Caki2 (cell line): ENCODE measurements at regions not wholly inside any gene's neighbourhood (a gene's known extent, or its start where the extent isn't known, plus 50 kb on each side); places are given as distances from the start of the nearest gene placed in this dataset.
A peak's percentile ranks its signal among the peaks of the same experiment; 100 is the strongest.

Experiments used
- DNase-seq: peaks from one replicate; pipeline ENCODE4 v3.0.0-alpha.2; 2015; ENCODE audit warnings: low read depth
- in situ Hi-C: cut with HindIII; loops from 2 replicates; pipeline ENCODE4 v1.10.0; 2016; ENCODE audit warnings: low sequenced_read_pairs, low pct_unique_long_range_greater_than_20kb, mixed read lengths

GRCh38 chr3:19738846-19739245 is 195.2 kb downstream of the EFHB start:
- in situ Hi-C loops, result no loop called here
- DNase-seq, result no peak

GRCh38 chr3:19735111-19735510 is 198.9 kb downstream of the EFHB start:
- no peak for DNase-seq
- in situ Hi-C loops, result no loop called here

GRCh38 chr3:19734453-19734852 is 199.6 kb downstream of the EFHB start:
- in situ Hi-C loops, result no loop called here
- DNase-seq, result no peak

- in situ Hi-C loops, result no loop called here
Measured at GRCh38 chr3:19725000-19725399, 209.0 kb downstream of the EFHB start.

DNA sequence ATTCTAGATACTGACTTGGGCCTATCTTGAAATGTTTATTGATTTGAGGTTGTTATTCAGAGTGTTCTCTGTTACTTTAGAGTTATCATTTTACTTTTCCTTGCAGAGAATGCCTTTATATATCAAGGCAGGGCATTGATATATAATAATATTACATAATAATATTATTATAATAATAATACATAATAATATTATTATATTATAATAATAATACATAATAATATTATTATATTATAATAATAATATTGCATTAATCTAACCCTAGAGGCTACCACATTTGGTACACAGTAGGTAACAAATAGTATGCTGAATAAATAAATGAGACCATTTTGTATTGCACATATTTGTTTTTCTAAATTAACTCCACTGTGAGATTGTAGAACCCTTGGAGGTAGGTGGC is 216.3 kb downstream of the EFHB start:
- in situ Hi-C loops, result no loop called here
- no peak for DNase-seq

More at GRCh38 chr3:19725000-19725399, 209.0 kb downstream of the EFHB start:
- DNase-seq, result no peak

GRCh38 chr3:19711160-19711782 is 222.7 kb downstream of the EFHB start:
- in situ Hi-C loops, result no loop called here
- no peak for DNase-seq

DNA sequence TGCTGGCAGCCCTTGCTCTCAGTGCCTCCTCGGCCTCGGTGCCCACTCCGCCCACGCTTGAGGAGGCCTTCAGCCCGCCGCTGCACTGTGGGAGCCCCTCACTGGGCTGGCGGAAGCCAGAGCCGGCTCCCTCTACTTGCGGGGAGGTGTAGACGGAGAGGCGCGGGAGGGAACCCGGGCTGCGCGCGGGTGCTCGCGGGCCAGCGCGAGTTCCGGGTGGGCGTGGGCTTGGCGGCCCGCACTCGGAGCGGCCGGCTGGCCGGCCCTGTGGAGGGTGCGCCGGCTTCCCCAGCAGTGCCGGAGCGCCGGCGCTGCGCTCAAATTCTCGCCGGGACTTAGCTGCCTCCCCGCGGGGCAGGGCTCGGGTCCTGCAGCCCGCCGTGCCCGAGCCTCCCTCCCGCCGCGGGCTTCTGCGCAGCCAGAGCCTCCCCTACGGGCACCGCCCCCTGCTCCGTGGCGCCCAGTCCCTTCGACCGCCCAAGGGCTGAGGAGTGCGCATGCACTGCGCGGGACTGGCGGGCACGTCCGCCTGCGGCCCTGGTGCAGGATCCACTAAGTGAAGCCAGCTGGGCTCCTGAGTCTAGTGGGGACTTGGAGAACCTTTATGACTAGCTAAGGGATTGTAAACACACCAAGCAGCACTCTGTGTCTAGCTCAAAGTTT is 231.5 kb downstream of the EFHB start:
- DNase-seq, result no peak
- in situ Hi-C loops, result no loop called here

- no peak for DNase-seq
- in situ Hi-C loops, result no loop called here
Measured at GRCh38 chr3:19688767-19689166, 245.2 kb downstream of the EFHB start.

DNA sequence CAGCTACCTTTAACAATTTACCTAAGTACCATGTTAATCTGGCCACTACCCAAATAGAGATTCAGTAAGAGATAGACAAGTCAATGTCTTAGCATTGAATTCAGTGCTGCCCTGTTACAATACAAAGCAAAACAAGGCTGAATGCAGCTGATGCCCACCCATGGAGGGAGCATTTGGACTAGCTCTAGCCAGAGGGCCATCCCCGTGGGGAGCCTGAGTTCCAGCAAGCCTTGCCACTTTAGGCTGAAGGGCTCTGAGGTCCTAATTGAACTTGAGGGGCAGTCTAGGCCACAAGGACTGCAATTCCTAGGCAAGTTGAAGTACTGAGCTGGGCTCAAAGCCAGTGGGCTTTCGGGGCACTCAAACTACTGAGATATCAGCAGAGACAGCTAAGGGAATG is 265.9 kb downstream of the EFHB start:
- in situ Hi-C loops, result no loop called here

GRCh38 chr3:19662486-19662885 is 271.5 kb downstream of the EFHB start:
- in situ Hi-C loops, result no loop called here
- no peak for DNase-seq

More for the DNA sequence above, 265.9 kb downstream of the EFHB start:
- no peak for DNase-seq

- DNase-seq, result no peak
- in situ Hi-C loops, result no loop called here
Measured at GRCh38 chr3:19652336-19652735, 281.7 kb downstream of the EFHB start.

- peak; percentile 10 for DNase-seq
- in situ Hi-C loops, result no loop called here
Measured at GRCh38 chr3:19645093-19645492, 288.9 kb downstream of the EFHB start.

DNA sequence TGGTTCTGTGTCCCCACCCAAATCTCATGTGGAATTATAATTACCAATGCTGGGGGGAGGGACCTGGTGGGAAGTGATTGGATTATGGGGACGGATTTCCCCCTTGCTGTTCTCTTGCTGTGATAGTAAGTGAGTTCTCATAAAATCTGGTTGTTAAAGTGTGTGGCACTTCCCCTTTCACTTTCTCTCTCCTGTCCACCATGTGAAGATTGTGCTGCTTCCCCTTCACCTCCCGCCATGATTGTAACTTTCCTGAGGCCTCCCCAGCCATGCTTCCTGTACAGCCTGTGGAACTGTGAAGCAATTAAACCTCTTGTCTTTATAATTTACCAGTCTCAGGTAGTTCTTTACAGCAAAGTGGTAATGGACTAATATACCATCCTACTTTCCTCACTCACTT is 289.6 kb downstream of the EFHB start:
- DNase-seq, result no peak
- in situ Hi-C loops, result no loop called here

- in situ Hi-C loops, result no loop called here
- DNase-seq, result no peak
Measured at GRCh38 chr3:19641408-19641807, 292.6 kb downstream of the EFHB start.

DNA sequence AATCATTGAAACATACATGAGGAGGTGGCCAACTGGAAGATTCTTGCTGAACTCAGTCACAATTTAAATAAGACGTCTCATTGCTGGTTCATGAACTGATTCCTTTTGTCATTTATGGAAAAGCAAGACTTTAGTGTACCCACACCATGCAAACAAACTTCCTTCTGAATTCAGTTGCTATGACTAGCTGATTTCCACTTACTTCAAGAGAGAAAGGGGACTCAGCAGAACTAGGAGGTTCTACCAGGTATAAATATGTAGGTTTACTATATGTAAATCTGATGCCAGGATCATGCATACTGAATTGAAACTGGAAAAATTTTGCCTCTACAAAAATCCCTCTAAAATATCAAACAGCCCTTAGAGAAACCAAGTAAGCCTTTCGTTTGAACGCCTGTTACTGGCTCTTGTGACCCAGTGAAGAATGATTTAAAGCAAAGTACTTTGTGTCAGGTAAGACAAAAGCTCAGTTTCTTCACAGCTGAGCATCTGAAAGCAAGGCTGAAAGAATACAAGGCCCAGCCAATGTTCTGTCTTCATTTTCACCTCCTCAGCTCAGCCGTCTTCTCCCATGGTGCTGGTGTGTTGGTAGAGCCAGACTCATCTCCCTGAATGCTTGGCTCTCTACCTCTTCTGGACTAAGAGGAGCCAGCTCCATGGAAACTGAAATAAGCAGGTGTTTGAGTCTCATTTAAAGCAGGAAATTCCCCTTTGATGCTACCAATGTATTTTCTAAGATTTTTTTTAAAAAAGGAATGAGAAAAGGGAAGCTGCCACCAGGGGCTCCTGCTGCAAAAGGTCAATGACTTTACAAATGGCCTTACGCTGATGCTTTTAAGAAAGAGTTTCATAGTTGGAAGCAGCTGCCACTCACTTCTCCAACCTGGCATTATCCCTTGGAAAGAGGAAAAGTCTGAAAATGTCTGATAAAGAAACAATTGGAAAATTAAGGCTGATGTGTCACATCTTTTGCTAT is 301.6 kb downstream of the EFHB start:
- in situ Hi-C loops, result no loop called here
- no peak for DNase-seq

GRCh38 chr3:19598870-19599269 is 335.1 kb downstream of the EFHB start:
- in situ Hi-C loops, result no loop called here
- DNase-seq, result no peak

DNA sequence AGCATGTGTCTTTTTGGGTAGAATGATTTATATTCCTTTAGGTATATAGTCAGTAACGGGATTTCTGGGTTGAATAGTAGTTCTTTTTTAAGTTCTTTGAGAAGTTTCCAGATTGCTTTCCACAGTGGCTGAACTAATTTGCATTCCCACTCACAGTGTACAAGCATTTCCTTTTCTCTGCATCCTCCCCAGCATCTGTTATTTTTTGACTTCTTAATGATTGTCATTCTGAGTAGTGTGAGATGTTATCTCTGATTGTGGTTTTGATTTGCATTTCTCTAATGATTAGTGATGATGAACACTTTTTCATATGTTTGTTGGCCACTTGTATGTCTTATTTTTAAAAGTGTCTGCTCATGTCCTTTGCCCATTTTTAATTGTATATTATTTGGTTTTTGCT is 337.6 kb downstream of the EFHB start:
- in situ Hi-C loops, result no loop called here
- no peak for DNase-seq

GRCh38 chr3:19595884-19596283 is 338.1 kb downstream of the EFHB start:
- in situ Hi-C loops, result no loop called here
- DNase-seq, result no peak
